GM19324 (cell line): ENCODE measurements at regions not wholly inside any gene's neighbourhood (a gene's known extent, or its start where the extent isn't known, plus 50 kb on each side); places are given as distances from the start of the nearest gene placed in this dataset.
"Not testable (repeated sequence)": the region's sequence is repeated elsewhere in the genome, so short reads cannot be mapped to it uniquely, and the experiment has no call there.

Source experiments
- ATAC-seq: cut with Tn5 transposase; IDR thresholded peaks from one replicate; pipeline ENCODE4 v1.9.1; 2021; ENCODE audit warnings: mild to moderate bottlenecking, moderate library complexity; ENCODE audit not compliant: unreplicated experiment, low FRiP score

DNA sequence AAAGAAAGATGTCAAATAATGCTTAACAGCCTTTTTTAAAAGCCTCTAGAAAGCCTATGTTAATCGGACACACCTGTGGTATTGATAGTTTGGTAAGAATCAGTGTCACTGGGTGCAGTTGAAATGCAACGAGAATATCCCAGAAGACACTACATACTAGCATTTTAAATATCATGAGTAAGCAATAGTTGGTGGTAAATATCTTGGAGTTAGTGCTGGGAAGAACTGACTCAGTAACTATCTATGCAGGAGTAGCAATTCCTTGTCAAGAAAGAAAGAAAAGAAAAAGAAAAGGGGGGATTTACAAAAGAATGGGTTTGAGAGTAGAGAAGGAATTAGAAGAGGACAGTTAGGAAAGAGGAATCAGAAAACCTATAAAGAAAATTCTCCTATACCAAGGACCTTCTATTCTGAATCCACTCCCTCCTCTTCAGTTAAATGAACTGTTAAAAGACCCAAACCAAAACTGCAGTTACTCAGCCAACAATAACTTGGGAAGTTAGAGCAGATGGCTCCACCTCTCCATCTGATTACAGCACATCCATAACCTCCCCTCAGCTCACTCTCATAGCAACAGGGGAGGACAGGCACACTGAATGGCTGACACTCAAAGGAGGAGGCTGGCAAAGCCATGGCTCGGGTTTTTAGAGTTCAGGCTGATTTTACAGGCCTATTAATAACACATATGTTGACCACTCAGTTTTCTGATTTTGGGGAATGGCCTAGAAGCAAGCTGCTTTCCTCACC, 207.6 kb upstream of the MDFIC2 start:
- no peak for ATAC-seq

DNA sequence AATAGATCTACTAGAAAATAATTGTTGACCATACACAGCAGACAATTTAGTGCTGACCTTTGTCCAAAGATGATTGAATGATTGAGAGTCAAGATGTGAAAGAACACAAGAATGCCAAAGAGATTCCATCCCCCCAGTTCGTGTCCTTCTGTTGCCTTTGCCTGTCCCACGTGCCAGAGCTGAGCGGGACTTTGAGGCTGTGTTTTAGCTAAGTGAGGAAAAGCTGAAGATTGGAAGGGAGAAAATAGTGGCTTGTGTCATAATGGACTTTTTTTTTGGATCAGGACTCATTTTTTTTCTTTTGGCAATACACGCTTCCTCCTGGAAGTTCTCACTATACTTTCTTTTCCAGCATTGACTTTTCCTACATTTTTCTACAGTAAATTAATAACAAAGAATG, 206.6 kb upstream of the MDFIC2 start:
- no peak for ATAC-seq

DNA sequence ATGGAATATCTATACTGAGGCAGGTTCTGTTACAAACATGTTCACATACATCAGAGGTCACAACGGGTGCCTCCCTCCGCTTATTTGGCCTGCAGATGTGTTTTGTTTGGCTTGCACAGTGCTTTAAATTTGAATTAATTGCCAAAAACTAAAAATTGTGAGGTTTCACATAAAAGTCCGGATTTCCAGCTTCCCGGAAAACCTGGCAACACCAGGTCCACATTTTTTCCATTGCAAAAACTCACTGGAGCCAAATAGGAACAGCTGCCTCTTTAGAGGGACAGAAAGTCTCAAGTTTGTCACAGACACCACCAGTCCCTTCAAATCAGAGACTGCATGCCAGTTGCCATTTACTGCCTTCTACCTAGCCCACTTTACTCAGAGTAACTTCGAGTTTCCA, 205.9 kb upstream of the MDFIC2 start:
- no peak for ATAC-seq

DNA sequence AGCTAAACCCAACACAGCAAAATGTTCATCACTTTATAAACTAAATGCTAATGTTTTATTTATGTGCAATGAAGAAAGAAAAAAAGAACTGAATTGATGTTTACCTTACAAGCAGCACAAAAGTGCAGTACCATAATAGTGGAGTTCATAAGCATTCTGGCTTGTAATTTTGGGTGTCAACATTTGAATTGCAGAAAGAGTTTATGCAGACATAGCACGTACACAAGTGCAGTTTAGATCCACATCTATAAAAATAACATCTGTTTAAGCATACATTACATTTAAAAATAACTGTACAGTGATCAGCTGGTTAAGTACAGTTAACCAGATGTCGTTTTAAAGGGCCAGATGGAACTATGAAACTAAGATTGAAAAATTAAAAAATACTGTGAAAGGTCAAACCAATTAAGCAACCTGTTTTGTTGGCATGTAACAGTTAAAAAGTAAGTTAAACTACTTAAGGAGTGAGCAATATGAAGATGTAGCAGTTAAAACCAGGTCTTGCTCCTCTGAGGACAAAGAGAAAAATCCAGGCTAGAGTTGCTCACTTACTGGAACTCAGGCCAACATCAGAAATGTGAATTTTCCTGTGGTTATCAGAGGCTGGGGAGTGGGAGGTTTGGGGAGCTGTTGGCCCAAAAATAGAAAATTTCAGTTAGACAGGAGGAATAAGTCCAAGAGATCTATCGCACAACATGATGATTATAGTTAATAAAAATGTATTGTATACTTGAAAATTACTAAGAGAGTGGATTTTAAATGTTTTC, 204.9 kb upstream of the MDFIC2 start:
- ATAC-seq: no peak

DNA sequence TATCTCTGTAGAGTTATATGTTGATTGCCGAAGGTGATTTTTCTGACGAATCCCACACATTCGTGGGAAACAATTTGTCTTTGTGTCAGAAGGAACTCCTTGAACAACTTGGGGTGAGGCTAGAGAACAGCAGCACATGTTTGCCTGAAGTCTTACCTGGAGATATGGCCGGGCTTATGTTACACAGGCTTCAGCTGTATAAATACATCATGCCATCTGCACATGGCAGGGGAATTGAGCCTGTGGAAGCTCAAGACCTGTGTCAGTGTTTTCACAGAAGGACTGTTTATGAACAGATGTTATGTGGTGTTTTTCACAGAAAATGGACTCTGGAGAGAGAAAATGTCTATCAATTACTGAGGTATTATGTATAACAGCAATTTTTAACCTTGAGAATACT, 203.6 kb upstream of the MDFIC2 start:
- ATAC-seq: no peak

DNA sequence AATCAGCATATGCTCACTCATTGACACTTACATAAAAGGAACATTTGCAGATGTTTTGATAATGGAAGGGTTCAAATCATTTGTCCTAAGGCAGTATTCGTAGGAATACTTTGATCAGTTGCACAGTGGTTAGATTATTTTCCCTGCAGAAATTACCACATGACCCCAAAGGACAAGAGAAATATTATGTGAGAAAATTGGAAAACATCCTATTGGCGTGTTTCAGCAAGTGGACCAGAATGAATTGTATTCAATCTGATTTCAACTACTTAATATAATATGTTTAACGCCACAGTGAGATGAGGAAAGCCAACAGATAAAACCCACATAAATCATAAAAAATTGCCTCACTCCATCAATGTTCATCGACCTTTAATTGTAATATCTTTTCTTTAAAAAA, 195.0 kb upstream of the MDFIC2 start:
- no peak for ATAC-seq

DNA sequence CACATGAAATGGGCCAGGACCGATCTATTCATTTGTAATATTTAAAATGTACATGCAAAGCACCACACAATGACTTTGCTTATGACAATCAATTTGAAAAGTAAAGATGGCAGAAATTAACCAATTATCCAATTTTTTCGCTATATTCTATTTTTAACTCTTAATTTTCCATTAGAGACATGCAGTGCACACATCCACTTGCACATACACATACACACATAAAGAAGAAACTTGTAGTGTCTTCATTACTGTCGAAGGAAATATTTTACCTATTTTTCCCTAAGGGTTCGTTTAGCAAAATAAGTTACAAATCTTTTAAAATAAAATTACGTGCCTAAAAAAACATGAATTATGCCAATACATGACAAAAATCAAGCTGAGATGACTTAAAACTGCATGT, 194.3 kb upstream of the MDFIC2 start:
- no peak for ATAC-seq

DNA sequence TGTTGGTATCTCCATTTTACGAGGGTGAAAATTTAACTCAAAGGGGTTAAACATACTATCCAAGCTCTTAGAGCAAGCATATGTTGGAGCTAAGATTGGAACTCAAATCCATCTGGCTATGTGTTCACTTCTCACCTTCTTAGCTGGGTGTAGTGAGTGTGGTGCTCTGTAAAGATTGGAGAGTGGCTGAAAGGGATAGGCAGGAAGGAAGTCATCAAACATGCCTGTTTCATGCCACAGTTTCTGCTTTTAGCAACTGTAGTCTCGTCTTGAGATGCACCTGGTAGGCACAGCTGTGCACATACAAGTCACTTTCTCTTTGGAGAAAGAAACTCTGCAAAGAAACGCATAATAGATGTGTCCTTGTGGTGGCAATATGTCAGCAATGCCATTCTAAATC, 189.1 kb upstream of the MDFIC2 start:
- peak; percentile 56 for ATAC-seq

DNA sequence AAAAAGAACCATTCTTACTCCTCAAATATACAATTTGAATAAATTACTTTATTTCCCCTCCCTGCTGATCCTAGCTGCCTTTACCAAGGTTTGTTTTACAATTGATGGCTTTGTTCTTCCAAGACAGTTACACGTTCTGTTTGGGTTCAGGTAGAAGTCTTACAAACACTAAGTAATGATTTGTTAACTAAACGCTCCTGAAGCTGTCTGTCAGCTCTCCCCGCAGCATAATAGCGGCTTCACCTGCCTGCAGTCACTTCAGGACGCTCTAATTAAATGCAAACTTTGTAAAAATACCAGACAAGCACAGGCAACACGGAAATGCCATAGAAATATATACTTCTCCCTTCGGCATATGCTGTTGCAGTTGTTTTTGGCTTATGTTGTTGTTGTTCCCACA, 176.4 kb upstream of the MDFIC2 start:
- no peak for ATAC-seq

DNA sequence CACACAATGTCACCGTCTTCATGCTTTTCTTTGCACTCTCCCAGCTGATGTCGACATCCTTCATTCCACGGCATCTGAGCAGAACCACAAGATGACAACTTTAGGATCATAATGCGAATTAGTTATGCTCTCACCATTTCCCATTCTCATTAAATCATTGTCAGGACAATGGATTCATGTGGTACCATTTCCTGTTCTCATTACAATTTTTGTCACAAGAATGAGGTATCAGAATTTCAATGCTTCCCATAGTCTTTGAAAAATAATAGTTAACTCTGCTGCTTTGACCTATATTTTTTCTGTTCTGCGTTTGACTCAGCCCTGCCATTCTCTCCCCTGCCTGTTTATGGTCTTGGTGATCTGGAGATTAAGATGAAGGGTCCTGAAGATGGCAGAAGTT, 175.7 kb upstream of the MDFIC2 start:
- no peak for ATAC-seq

DNA sequence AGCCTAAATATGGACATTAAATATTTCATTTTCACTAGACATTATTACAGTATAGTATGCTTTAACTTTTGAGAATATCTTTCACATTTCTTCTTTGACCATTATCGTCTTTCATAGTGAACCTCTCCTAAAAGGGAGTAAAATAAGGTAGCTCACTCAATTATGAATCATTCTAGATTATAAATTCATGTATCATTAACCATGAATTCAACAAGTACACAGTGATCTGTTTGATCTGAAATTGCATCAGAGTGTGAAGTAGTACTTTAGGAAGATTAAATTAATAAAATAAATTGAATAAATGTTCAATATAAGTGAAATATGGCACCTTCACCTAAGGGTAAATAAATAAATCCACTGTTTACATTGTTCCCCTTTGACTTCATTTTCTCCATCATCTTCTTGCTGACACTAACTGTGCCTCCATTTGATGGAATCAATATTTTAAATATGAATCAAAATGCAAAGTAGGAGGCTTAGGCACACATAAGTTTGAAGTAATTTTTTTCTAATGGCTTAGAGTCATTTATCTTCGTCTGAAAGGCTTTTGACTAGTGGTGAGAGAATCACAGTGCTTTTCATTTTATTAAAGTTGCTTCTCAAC, 174.1 kb upstream of the MDFIC2 start:
- ATAC-seq: no peak

DNA sequence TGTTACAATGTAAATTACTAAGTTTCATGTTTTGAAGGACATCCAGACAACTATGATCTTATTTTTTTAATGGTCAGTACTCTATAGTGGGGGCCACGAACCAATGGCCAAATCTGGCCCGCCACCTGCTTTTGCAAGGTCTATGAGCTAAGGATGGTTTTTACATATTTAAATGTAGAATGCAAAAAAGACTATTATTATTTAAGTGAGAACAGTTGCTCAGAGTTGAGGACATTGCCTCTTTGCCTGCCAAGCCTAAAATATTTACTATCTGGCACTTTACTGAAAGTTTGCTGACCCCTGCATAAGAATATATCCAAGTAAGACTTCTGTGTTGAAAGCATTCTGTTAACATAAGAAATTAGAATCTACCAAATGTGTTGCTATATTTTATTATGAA, 163.7 kb upstream of the MDFIC2 start:
- no peak for ATAC-seq

DNA sequence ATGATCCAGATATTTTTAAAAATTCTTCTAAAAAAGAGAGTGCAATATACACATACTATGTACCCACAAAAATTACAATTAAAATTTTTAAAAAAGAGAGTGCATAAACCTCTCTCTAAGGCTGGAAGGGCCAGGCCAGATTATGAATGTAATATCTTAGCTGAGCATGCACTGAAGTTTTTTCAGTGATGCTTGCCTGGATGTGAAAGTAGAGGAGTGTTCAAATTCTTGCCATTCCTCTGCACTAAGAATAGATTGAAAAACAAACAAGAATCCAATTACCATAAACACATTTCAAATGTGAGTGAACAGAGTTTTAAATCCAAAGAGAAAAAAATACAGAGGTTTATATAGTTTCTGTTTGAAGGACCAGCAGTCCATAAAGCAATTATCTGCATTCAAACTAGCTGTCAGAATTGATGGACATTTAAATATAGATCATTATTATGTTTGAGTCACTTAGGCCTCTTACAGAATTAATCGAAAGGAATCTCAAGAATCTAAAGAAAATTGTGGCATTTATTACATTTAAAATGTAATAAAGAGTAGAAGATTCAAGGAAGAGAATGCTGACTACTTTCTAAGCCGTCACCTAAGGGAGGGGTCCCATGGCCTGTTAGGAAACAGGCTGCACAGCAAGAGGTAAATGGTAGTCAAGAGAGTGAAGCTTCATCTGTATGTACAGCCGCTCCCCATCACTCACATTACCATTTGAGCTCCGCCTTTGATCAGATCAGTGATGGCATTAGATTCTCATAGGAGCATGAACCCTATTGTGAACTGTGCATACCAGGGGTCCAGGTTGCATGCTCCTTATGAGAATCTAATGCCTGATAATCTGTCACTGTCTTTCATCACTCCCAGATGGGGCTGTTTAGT, 159.3 kb upstream of the MDFIC2 start:
- ATAC-seq: no peak

DNA sequence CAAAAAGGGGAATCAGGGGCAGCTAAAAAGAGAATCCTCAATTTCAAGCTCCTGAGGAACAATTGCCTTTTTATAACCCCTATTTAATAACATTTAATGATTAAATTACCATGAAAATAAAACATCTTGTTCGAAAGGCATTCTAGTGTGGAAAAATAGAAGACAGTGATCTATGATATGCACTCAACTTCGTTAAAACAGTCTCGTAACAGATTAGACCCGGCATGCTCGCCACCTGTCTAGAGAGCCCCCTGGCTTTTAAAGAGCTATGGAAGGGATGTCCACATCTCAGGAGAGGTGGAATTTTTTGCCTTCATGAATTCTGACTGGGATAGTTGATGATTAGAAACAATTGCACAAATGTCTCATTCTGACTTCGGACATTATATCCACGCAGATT, 153.7 kb upstream of the MDFIC2 start:
- ATAC-seq: no peak

DNA sequence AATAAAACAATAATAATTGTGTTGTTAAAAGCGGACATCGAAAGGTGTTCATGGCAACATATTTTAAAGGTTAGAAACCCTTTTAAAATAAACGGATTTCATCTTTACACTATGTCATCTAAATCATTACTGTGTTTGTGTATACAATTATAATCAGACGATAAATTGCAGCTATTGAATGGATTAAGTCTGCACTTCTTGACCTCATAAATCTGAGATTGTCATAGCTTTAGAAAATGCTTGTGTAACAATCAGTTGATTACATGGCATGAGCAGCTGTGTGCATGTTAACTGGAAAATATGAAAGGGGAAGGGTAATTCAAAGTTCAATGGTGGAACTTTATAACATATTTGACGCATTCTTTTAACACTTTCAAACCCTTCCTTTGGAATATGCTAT, 152.4 kb upstream of the MDFIC2 start:
- no peak for ATAC-seq

DNA sequence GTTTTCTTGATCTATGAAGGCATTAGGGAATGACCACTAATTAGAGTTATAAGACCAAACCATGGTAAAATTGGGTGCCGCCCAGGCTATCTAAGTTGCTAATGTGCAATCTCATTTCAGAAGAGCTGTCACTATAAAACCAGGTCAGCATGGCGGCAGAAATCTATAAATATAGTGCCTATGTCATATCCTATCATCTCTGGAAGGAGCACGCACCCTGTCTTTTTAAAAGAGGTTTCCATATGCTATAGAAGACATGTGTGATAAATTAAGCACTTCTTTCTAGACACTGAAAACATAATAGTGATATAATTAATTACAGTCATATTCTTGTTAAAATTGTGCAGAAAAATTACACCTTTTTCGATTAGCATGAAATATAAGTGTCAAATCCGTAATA, 152.0 kb upstream of the MDFIC2 start:
- no peak for ATAC-seq

DNA sequence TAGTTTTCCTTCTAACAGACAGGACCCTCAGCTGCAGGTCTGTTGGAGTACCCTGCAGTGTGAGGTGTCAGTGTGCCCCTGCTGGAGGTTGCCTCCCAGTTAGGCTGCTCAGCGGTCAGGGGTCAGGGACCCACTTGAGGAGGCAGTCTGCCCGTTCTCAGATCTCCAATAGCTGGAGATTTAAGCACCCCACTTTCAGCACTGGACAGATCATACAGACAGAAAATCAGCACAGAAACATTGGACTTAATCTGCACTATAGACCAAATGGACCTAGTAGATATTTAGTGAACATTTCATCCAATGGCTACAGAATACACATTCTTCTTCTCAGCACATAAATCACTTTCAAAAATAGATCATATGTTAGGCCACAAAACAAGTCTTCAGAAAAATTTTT, 137.8 kb upstream of the MDFIC2 start:
- ATAC-seq: not testable (repeated sequence)

DNA sequence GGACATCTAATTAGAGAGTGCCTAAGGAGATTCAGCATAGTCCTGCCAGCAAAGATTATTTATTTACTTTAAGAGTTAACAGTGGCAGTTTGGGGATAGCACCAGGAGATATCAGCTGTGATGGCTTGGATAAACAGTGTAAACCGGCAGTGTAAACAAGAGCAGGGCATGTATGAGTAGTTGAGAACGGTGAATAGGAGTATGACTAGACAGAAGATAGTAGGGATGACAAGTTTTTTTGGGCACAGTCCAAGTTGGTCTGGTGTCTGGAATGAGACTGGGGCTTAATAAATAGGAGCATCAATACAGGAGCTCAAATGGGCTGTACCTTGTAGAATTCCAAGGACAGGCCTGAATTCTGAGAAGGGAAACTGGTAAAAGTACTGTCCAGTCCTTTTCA, 123.0 kb upstream of the MDFIC2 start:
- not testable (repeated sequence) for ATAC-seq

DNA sequence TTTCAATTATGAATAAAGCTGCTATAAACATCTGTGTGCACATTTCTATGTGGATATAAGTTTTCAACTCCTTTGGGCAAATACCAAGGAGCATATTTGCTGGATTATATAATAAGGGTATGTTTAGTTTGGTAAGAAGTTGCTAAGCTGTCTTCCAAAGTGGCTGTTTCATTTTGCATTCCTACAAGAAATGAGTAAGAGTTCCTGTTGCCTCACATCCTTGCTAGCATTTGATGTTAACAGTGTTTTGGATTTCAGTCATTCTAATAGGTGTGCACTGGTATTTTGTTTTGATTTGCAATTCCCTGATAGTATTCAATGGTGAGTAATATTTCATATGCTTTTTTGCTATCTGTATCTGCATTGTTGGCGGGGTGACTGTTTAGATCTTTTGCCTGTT, 120.7 kb upstream of the MDFIC2 start:
- no peak for ATAC-seq

DNA sequence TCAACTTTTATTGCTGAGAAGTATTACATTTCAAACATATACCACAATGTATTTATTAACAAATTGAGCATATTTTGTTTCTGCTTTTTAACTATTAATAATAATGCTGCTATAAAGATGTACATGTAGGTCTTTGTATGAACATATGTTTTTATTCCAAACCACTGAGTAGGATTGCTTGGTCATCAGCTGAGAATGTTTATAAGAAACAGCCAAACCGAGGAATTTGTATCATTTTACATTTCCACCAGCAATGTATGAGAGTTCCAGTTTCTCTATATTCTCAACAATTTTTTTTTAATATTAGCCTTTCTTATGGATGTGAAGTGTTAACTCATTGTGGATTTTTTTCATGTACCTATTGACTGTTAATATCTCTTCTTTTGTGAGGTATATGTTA, 119.5 kb upstream of the MDFIC2 start:
- no peak for ATAC-seq

DNA sequence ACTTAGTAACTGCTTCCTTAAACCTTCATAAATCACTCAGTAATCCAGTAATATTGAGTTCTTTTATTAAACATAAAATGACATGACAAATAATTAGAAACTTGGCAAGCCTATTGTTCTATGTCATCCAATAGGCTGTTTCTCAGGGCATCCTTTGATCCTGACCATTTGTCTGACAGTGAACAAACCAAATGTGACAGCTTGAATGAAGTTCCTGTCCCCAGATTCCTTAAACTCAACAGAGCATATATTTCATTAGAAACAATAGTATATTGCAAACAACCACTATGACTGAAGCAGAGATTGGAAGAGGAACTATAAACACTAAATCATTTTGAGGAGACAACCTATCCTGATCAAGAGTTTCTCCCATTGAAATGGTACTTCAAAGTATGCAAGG, 113.6 kb upstream of the MDFIC2 start:
- no peak for ATAC-seq
